Lung (tissue), 11 donors: ENCODE measurements at regions not wholly inside any gene's neighbourhood (a gene's known extent, or its start where the extent isn't known, plus 50 kb on each side); places are given as distances from the start of the nearest gene placed in this dataset.
"Not testable (repeated sequence)": the region's sequence is repeated elsewhere in the genome, so short reads cannot be mapped to it uniquely, and the experiment has no call there.

Experiments used
- ATAC-seq: fragments of 200-7000 bp; cut with Tn5 transposase; one replicate; pipeline ENCODE4 v1.9.1; 2020; ENCODE audit warnings: moderate number of reproducible peaks; ENCODE audit not compliant: insufficient read depth, low FRiP score
- DNase-seq, 3 donors: peaks; one replicate each; pipeline ENCODE4 v3.0.0-alpha.2; 2013 to 2017
- H3K27ac ChIP-seq, 2 donors: one replicate each; pipeline ENCODE4 v1.5.1; 2013; ENCODE audit warnings: mild to moderate bottlenecking in 2 of 2, moderate library complexity in 2 of 2, control low read depth in 1 of 2, inconsistent platforms in 1 of 2, low read depth in 1 of 2, low read length in 1 of 2
- H3K27me3 ChIP-seq, 3 donors: one replicate each; pipeline ENCODE4 v1.5.1; 2013; ENCODE audit warnings: low read length in 2 of 3; ENCODE audit not compliant: control insufficient read depth in 3 of 3, insufficient read depth in 3 of 3
- H3K36me3 ChIP-seq, 4 donors: one replicate each; pipeline ENCODE4 v1.5.1; 2013; ENCODE audit warnings: low read length in 4 of 4, mild to moderate bottlenecking in 1 of 4, moderate library complexity in 1 of 4; ENCODE audit not compliant: control insufficient read depth in 4 of 4, insufficient read depth in 4 of 4
- H3K4me1 ChIP-seq, 5 donors: one replicate each; pipeline ENCODE4 v1.5.1; 2013; ENCODE audit warnings: low read length in 5 of 5, mild to moderate bottlenecking in 2 of 5, moderate library complexity in 1 of 5; ENCODE audit not compliant: control insufficient read depth in 5 of 5, insufficient read depth in 5 of 5
- H3K4me3 ChIP-seq: one replicate; pipeline ENCODE4 v1.5.1; 2013; ENCODE audit warnings: mild to moderate bottlenecking, control low read depth, moderate library complexity
- H3K9ac ChIP-seq, 2 donors: one replicate each; pipeline ENCODE4 v1.5.1; 2013; ENCODE audit warnings: low read length in 2 of 2, control low read depth in 1 of 2; ENCODE audit not compliant: insufficient read depth in 1 of 2
- H3K9me3 ChIP-seq, 4 donors: one replicate each; pipeline ENCODE4 v1.5.1; 2013; ENCODE audit warnings: low read length in 3 of 4, mild to moderate bottlenecking in 1 of 4, moderate library complexity in 1 of 4; ENCODE audit not compliant: control insufficient read depth in 4 of 4, insufficient read depth in 3 of 4
- CTCF ChIP-seq: IDR thresholded peaks from 2 replicates; pipeline ENCODE4 v1.5.1; 2012; ENCODE audit warnings: mild to moderate bottlenecking; ENCODE audit errors: control extremely low read depth, extremely low read depth
- WGBS, 2 donors: extraction: QIAGEN DNeasy Blood & Tissue Kit; methylation state at CpG; one replicate each; pipeline ENCODE4 v1.1.7; 2013; 5-methylcytosine and 5-hydroxymethylcytosine counted together
- donor health status: control.
- donor health status: control.
- donor health status: Bipolar disorder and iron deficiency.
- donor health status: healthy.
- donor health status: DM: yes; HTN: yes; CAD: no.

GRCh38 chr3:98681486-98681885, 81.7 kb upstream of the ST3GAL6 start:
- ATAC-seq (no peak), DNase-seq (no peak)

GRCh38 chr3:98682391-98682790, 80.7 kb upstream of the ST3GAL6 start:
- WGBS, 2 donors: 87 to 90% methylated on average over 6 of the region's 6 CpGs
- H3K36me3 ChIP-seq, H3K4me1 ChIP-seq, DNase-seq, ATAC-seq, H3K9ac ChIP-seq, H3K27ac ChIP-seq, H3K9me3 ChIP-seq, H3K27me3 ChIP-seq, H3K4me3 ChIP-seq: not testable (repeated sequence)

More at GRCh38 chr3:98681486-98681885, 81.7 kb upstream of the ST3GAL6 start:
- Histone ChIP-seq H3K4me1 (no peaks in the 10 kb centered on the region), H3K36me3 (no peaks in the 10 kb centered on the region), H3K9ac (no peak overlapping the region), H3K27ac (no peak overlapping the region), H3K27me3 (no peaks in the 10 kb centered on the region), H3K4me3 (no peak overlapping the region), H3K9me3 (peaks cover 0 to 5% (median 0%) of the 10 kb centered on the region in 4 donors)
- WGBS, 2 donors: 90 to 94% methylated on average over 7 of the region's 7 CpGs
- no peak for TF ChIP-seq CTCF

- ATAC-seq (no peak), DNase-seq (no peak)
- no peaks in the 10 kb centered on the region for H3K27me3 ChIP-seq
- H3K36me3 ChIP-seq: no peaks in the 10 kb centered on the region
- no peaks in the 10 kb centered on the region for H3K4me1 ChIP-seq
- H3K4me3 ChIP-seq: no peak overlapping the region
- H3K9me3 ChIP-seq: no peaks in the 10 kb centered on the region
- TF ChIP-seq CTCF: no peak
- 87 to 97% methylated on average over 5 of the region's 5 CpGs for WGBS, 2 donors
- H3K9ac ChIP-seq: no peak overlapping the region
- no peak overlapping the region for H3K27ac ChIP-seq
Measured at GRCh38 chr3:98688363-98688762, 74.8 kb upstream of the ST3GAL6 start.

- no peak overlapping the region for H3K9ac ChIP-seq
- 93 to 96% methylated on average over 2 of the region's 2 CpGs for WGBS, 2 donors
Measured at GRCh38 chr3:98690876-98691275, 72.3 kb upstream of the ST3GAL6 start.

More at GRCh38 chr3:98690876-98691275, 72.3 kb upstream of the ST3GAL6 start:
- Histone ChIP-seq H3K9me3 (no peaks in the 10 kb centered on the region), H3K27me3 (no peaks in the 10 kb centered on the region), H3K27ac (no peak overlapping the region), H3K4me3 (no peak overlapping the region), H3K4me1 (no peaks in the 10 kb centered on the region), H3K36me3 (no peaks in the 10 kb centered on the region)
- TF ChIP-seq CTCF: no peak
- DNase-seq: no peak
- ATAC-seq: no peak
